HG03342 (cell line): ENCODE measurements at regions not wholly inside any gene's neighbourhood (a gene's known extent, or its start where the extent isn't known, plus 50 kb on each side); places are given as distances from the start of the nearest gene placed in this dataset.
"Not testable (repeated sequence)": the region's sequence is repeated elsewhere in the genome, so short reads cannot be mapped to it uniquely, and the experiment has no call there.

Source experiments
- ATAC-seq: cut with Tn5 transposase; IDR thresholded peaks from one replicate; pipeline ENCODE4 v1.9.1; 2021; ENCODE audit warnings: mild to moderate bottlenecking, moderate library complexity; ENCODE audit not compliant: unreplicated experiment

DNA sequence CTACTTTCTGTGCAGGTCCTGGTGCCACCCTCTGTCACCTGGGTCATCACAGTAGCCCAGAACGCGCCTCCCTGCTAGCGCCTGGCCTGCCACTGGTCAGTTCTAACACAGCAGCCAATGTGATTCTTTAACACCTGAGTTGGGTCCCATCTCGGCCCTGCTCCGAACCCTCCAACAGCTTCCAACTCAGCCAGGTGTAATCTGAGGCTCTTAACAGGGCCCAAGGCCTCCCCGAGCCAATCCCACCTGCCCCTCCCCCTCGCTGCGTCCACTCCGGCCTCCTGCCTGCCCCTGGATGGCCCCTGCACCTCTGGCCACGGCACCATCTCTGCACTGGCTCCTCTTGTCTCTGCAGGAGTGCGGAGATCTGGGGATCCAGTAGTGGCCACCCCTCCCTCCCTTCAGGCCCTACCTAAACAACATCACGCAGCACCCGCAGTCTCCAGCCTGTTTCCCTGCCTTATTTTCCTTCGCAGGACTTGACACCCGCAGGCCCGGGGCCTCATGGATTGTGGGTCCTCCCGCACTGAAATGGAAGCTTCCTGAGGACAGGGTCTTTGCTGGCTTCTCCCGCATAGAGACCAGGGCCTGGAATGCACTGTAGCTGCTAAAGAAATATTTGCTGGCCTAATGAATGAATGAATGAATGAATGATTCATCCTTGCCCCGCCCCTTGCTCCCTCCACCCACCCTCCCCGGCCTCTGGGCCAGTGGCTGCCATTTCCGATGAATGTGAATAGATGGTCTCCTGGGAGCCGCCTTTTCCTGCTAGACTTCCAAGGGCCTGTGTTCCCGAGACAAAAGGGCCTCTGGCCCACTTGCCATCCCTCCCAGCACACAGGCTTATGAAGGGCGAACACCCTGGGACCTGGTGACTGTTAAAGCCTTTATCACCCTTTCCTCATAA is 174.8 kb upstream of the FOXF1 start:
- no peak for ATAC-seq

DNA sequence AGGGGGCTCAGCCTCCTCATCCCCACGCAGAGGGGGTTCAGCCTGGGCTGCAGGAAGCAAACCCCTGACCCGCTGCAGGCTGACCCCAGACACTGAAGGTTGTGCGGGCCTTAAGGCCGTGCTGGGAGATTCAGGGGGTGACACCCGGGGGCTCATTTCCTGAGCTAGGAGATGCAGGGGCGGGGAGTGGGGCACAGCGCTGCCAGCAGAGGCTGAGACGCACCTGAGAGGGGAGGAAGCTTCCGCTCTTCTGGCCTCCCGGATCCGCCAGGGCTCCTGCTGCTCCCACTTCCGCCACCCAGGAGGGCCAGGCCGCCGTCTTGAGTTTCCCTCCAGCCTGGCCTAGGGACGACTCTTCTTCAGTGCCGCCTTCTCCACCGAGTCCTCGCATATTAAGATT is 173.2 kb upstream of the FOXF1 start:
- ATAC-seq = no peak

DNA sequence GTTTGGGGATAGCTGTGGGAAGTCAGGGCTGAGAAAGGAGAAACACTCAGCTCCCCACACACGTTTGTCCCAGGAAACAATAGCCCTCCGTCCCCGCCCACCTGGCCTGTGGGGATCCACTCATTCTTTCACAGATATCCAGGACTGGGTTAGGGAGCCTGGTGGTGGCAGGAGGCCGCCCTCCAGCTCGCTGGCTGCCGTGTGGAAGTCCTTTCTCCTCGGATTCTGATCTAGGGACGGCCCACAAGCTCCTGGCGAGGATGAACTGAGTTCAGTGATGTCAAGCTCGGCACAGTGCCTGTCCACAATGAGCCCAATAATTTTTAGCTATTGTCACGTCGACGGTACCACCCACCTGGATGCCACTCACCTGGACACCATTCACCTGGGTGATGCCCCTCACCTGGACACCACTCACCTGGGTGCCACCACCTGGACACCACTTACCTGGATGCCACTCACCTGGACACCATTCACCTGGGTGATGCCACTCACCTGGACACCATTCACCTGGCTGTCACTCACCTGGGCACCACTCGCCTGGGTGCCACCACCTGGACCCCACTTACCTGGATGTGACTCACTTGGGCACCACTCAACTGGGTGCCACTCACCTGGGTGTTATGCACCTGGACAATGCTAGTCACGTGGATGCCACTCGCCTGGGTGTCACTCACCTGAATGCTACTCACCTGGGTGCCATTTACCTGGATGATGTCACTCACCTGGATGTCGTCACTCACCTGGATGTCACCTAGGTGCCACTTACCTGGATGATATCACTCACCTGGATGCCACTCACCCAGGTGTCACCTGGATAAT is 172.5 kb upstream of the FOXF1 start:
- no peak for ATAC-seq

DNA sequence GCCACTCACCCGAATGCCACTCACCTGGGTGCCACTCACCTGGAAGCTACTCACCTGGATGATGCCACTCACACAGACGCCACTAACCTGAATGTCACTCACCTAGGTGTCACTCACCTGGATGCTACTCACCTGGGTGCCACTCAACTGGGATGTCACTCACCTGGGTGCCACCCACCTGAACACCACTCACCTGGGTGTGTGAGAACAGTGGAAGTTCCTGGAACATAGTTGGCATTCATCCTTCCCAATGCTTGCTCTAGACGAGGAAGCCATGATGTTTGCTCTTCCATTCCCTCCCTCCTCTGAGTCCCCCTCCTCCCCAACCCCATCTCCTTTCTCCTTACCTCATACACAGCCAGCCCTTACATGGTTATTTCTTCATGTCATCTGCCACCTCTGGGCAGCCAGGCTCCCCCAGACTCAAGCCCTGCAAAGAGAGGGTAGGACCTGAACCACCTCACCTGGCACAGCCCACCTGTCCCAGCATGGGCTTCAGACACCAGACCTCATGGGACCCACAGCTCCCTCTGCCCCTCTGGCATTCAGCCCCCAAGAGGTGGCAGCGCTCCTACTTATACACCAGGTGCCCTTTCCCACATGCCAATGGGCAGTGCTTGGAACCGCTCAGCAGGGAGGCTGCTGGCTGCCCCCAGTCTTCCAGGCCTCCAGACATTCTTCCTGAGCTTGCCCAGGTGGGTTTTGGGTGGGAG is 171.8 kb upstream of the FOXF1 start:
- no peak for ATAC-seq

DNA sequence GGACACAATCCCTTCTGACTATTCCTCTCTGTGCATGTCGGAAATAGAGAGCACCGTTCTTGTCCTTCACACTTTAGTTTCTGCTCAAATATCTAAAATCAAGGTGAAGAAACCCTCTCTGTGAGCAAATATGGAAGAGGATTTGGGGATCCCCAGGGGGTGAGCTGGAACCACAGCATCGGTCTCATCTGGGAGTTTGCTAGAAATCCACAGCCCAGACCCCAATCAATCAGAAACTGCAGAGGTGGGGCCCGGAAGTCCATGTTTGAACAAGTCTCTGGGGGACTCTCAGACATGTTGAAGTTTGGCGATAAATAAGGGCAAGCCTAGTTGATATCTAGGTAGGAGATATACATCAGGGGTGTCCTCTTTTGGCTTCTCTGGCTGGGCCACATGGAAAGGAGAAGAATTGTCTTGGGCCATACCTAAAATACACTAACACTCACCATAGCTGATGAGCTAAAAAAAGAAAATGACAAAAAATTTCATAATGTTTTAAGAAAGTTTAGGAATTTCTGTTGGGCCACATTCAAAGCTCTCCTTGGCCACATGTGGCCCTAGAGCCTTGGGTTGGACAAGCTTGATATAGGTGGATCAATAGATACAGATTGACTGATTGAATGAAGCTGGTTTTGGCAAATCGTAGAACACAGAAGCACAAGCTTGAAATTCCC is 168.0 kb upstream of the FOXF1 start:
- no peak for ATAC-seq

DNA sequence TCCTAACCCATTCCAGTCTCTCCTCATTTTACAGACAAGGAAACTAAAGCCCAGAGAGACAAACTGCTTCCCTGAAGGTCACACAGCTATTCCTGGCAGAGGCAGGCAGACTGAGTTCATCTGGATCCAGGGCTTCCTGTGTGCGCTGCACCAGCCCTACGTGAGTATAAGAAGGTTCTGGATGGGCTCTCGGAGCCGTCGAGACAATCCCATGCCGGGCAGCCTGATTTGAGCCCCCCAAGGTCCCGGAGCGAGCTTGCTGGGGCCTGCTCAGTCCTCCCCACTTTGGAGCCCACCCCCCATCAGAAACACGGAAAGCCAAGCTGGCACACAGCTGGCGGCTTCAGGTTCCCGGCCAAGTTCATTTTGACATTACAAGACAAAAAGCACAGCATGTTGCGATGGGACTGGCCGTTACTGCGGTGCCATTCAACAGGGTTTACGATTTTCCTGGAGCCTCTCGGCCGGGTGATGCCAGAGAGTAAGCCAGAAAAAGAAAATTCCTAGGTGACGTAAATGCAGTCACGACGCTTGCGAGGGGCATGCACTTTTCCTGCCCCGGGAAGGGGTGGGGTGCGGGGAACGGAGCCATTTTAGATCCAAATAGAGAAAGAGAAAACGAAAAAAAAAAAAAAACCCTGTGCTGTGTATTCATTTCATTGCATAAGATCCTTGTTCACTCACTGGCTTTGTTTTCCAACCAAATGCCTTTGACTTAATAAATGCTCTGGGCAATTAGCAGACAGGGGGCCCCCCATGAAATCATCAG is 167.1 kb upstream of the FOXF1 start:
- no peak for ATAC-seq

DNA sequence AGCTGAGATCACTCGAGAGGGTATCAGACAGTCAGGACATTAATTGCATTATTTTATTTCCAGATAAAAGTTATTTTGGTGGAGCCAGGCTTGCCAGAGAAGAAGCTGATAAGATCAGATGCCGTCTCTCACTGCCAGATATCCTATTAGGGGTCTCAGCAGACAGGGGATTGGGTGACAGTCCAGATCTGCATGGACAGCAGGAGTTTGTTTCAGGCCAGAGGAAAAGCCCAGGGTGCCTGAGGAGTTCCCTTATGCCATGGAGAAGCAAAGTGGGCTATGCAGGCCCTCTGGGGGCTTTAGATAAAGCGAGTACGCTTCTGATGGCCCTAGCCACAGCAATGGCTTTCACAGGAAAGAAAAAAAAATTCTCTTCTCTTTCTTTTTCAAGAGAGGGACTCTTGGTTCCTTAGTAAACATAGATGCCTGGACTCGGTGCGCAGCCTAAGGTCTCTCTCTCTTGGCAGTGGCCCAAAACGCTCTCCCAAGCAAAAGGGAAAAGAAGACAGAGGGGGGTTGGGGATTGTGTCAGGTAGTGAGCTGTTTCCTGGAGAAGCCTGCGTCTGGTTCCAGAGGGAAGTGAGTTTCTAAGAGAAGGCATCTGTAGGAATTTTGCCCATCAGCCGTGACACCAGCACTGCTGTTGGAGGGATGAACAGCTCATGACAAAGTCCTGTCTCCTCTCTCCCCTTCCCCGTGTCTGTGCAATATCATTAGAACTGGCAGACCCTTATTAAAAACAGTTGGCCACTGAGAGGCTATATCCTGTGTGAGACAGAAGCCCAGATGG is 166.3 kb upstream of the FOXF1 start:
- no peak for ATAC-seq

DNA sequence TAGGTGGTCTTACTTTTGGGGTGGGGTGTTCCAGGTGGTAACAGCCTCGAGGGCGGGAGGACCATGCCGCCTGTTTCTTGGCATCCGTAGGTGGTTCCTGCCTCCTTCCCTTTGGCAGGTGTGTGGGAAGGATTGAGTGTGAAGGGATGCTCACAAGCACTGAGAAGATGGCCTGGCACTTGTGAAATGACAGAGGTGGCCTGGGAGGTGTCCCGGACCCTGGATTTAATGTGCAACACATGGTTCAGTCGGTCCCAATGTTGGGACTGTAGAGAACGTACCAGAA is 165.8 kb upstream of the FOXF1 start:
- ATAC-seq = no peak

DNA sequence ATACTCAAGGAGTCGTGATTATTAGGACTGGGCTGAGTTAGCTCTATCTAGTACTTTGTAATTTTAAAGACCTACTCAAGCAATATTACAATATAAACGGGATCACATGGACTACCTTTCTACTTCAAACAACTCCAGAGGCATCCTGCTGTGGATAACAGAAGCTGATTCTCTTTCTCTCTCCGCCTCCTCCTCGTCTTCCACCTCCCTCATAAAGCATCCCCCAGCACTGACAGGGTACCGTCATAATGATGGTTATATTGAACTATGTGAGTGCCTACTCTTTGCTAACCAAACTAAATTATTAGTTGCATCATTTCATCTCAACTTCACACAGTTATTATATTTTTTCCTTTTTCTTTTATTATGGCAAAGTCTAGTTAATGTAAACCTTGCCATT is 165.4 kb upstream of the FOXF1 start:
- no peak for ATAC-seq

DNA sequence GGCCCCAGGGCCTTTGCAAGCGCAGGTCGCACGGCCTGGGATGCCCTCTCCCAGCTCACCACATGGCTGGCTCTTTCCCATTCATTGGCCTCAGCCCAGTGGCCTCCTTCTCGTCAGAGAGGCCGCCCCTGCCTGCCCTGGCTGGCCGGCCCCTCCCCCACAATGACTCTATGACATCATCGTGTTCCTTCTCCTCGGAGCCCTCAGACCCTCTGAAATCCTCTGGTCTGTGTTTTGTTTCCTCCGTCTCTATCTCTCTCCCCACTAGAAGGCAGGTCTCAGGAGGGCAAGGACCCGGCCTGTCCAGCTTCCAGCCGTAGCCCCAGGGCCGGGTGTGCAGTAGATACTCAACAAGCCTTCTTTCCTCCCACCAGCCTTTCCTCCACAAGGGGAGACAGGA is 164.8 kb upstream of the FOXF1 start:
- no peak for ATAC-seq

DNA sequence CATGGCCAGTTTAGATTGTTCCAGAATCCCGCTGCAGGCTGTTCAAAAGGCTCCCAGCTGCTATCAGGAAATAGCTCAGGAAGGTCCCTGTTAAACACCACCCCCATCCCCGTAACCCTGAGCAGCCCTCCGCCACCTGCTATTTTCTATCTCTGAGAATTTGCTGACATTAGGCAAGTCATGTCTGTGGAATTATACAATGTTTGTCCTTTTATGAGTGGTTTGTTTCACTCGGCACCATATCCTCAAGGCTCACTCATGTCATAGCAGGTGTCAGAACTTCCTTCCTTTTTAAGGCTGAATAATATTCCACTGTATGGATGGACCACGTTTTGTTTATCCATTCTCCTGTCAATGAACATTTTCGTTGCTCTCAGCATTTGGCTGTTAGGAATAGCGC is 164.3 kb upstream of the FOXF1 start:
- ATAC-seq = no peak

DNA sequence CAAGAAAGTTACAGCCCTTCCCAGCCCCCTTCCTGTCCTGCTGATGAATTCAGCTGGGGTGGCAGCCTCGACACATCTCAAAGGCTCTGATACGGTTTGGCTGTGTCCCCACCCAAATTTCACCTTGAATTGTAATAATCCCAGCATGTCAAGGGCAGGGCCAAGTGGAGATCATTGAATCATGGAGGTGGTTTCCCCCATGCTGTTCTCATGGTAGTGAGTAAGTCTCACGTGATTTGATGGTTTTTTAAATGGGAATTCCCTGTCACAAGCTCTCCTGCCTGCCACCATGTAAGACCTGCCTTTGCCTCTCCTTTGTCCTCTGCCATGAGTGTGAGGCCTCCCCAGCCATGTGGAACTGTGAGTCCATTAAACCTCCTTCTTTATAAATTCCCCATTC is 163.2 kb upstream of the FOXF1 start:
- no peak for ATAC-seq

DNA sequence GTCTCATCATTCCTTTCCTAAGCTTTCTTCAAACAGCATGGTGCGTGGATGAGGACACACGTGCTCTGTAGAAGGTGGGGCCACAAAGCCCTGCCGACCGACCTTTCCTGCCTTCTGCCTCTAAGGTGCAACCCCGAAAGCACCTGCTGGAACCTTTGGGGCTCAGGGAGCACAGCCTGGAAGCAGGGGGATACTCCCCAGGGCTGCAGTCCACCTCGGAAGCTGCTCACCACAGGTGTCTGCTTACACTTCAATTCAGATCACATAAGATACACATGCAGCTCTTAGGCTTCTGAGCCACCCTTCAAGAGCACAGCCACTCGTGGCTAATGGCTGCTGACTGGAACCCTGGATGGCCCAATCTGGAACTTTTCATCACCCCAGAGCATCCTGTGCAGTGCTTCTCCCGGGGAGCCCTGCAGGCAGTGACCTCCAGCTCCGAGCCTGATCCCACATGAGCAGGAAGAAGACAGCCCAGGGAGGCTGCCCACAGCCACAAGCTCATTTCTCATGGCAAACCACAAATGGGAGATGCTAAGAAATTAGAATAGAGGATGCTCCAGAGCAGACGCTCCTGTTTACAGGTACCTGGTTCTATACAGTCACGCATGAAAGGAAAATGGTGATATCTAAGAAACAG is 162.3 kb upstream of the FOXF1 start:
- ATAC-seq = no peak

DNA sequence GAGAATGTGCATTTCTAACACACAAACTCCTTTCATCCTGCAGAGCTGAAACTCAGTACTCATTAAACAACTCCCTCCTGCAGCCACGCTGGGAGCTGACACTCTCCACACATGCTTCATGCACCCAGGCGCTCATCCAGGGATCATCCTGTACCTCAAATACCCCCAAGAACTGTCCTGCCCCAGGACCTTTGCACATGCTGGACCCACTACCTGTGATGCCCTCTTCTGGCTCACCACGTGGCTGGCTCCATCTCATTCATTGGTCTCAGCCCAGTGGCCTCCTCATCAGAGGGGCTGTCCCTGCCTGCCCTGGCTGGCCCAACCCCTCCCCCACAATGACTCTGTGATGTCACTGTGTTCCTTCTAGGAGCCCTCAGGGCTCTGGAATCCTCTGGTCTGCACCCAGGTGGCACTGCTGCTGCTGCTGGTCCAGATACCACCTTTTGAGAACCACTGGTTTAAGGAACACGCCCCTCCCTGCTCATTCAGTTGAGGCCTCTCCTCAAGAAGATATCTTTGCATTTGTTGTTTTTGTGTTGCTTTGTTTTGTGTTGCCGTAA is 160.9 kb upstream of the FOXF1 start:
- no peak for ATAC-seq

DNA sequence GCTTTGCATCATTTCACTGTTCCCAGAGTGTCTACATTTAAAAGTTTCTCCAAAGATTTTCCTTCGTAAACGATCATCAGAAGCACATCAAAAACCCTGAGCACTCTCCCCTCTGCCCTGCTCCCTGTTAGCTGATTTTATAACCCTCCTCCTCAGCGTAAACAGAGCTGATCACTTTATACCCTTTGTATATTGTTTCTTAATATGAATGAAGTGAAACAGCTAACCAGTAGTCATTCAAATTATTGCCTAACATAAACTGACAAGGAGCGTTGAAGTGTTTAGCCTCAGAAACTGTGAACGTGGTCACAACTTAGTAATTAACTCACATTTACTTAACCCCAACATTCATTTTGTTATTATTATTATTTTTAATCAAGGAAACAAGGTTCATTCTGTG is 160.0 kb upstream of the FOXF1 start:
- ATAC-seq = no peak

DNA sequence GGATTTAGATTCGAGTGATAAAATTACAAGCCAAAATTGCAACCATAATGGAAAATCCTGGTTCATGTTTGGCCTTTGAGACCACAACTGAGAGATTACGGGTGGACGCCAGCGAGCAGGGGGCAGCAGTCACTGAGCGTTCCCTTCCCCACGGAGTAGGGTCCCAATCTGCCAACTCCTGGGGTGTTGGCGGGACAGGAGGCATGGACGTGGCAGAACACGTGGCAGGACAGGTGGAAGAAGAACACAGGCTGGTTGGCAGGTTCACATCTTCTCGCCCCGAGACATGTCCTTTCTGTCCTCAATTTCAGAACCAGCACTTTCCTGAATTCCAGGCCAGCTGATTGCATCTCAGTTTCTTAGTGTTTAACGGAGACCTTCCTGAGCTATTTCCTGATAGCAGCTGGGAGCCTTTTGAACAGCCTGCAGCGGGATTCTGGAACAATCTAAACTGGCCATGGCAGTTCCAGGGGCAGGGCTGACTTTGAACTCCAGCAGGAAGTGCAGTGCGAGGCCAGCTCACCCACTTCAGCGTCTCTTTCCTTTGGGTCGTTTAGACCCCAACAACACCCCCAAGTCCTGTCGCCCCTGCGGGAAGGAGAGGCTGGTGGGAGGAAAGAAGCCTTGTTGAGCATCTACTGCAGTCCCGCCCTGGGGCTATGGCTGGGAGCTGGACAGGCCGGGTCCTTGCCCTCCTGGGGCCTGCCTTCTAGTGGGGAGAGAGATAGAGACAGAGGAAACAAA is 159.1 kb upstream of the FOXF1 start:
- no peak for ATAC-seq

DNA sequence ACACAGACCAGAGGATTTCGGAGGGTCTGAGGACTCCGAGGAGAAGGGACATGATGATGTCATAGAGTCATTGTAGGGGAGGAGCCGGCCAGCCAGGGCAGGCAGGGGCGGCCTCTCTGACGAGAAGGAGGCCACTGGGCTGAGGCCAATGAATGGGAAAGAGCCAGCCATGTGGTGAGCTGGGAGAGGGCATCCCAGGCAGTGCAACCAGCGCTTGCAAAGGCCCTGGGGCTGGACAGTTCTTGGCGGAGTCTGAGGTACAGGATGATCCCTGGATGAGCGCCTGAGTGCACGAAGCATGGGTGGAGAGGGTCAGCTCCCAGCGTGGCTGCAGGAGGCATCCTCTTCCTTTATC is 158.6 kb upstream of the FOXF1 start:
- not testable (repeated sequence) for ATAC-seq

DNA sequence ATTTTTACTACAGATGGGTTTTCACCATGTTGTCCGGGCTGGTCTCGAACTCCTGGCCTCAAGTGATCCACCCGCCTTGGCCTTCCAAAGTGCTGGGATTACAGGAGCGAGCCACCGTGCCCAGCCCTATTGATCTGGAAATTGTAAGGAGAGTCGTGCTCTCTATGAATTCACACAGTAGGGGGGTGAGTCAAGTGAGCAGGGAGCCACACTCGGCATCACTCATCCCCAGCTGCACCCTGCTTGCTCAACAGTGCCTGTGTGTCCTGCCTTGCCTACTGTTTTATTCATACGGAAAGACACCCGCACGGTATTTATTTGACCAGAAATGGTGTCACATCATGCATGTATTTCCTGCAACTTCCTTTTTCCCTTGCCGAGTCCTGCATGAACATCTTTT is 157.2 kb upstream of the FOXF1 start:
- ATAC-seq = no peak
